ENCODE measurements at regions not wholly inside any gene's neighbourhood (a gene's known extent, or its start where the extent isn't known, plus 50 kb on each side); places are given as distances from the start of the nearest gene placed in this dataset.

GRCh38 chr2:43076676-43077075 lies 149.7 kb downstream of the ZFP36L2 start:
- Histone ChIP-seq H3K27me3 (ENCODE audit: insufficient read depth) (no peaks in the 10 kb centered on the region), H3K36me3 (ENCODE audit: insufficient read depth) (no peaks in the 10 kb centered on the region; the same call in 1 of the 2 replicates), H3K9me2 (ENCODE audit: insufficient read depth) (no peaks in the 10 kb centered on the region), H3K27ac (ENCODE audit: low read depth) (no peak overlapping the region), H3K4me3 (no peak overlapping the region), H3K4me2 (no peak overlapping the region), H3K4me1 (ENCODE audit: insufficient read depth) (no peaks in the 10 kb centered on the region), H3K79me2 (replicated peaks; ENCODE audit: insufficient read depth) (no peaks in the 10 kb centered on the region), H3F3A (replicated peaks; ENCODE audit: low read depth) (no peaks in the 10 kb centered on the region), H2AFZ (no peak overlapping the region), H4K20me1 (replicated peaks; ENCODE audit: insufficient read depth) (no peaks in the 10 kb centered on the region)
- TF ChIP-seq STAT1 (IDR thresholded peaks at IDR 0.05; ENCODE audit: unreplicated experiment) (no peak), REST (IDR thresholded peaks at IDR 0.05; ENCODE audit: unreplicated experiment) (no peak), CREB1 (CRISPR knock-in tag; IDR thresholded peaks at IDR 0.05; ENCODE audit: low read depth) (no peak), ZNF462 (CRISPR knock-in tag; IDR thresholded peaks at IDR 0.05) (no peak), POLR2AphosphoS5 (IDR thresholded peaks at IDR 0.05; ENCODE audit: low read depth) (no peak), ZNF331 (CRISPR knock-in tag; IDR thresholded peaks at IDR 0.05; ENCODE audit: low read depth) (no peak)
- ATAC-seq (no peak), DNase-seq (ENCODE audit: low spot score) (no peak)
- Mint-ChIP-seq H3K27ac (no peak overlapping the region), H3K9me3 (no peaks in the 10 kb centered on the region), H3K4me3 (no peak overlapping the region), H3K27me3 (ENCODE audit: insufficient read depth, low read depth, poor library complexity) (peaks cover 13% of the 10 kb centered on the region), H3K4me1 (peaks cover 5% of the 10 kb centered on the region), H3K36me3 (ENCODE audit: low read depth) (no peaks in the 10 kb centered on the region)

Data from GM23338 (cell line).